Renal cortical epithelial cell (primary cell): ENCODE measurements at regions not wholly inside any gene's neighbourhood (a gene's known extent, or its start where the extent isn't known, plus 50 kb on each side); places are given as distances from the start of the nearest gene placed in this dataset.

Experiments used
- DNase-seq: peaks from one replicate; pipeline ENCODE4 v3.0.0-alpha.2; 2011; ENCODE audit warnings: low read depth

DNA sequence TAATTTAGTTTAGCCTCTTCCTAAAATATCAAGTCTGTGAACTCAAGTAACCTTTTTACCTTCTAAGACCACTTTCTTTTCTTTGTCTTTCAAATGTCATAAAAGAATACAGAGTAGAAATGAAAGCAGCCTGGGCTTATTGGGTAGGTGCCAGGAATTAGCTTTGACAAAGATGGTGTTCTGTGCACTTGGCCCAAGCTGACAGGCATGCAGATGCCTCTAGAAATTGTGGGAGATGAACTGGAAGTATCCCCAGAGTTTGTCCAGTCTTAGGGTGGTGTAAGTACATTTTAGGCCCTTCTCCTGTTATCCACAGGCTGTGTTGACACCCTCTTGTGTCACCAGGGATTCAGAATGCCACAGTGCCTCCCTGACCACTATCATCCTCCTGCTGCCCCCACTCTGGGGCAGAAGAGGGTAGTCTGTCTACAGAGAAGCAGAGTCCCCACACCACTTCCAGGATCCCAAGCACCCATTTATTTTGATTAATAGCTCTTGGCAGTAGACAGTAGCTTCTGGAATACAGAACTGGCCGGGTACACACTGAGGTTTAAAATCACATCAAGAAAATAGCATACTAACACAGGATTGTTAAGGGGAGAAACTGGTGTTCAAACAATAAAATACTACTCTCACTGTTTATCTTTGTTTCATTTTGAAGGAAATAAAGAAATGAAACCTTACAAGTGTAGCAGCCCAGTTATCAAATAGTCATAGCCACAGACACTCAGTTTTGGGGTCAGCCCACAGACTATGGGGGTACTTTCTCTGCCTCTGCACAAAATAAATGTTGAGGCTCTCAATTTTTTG lies 343.2 kb downstream of the KCNRG start:
- DNase-seq, result no peak

DNA sequence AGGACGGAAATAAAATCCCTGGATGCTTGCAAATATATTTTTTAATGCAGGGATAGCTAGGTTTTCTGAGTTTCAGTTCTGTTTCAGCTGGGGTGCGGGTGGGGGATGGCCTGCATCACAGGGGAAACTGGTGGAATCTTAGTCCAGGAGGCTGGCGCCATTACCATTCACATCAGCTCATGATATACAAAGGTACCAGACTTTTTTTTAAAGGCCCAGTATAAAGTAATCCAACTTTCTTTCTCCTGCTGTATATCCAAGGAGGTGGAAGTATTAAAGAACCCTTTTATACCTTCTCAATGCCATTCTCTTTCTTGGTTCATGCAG lies 343.8 kb downstream of the KCNRG start:
- DNase-seq, result no peak

DNA sequence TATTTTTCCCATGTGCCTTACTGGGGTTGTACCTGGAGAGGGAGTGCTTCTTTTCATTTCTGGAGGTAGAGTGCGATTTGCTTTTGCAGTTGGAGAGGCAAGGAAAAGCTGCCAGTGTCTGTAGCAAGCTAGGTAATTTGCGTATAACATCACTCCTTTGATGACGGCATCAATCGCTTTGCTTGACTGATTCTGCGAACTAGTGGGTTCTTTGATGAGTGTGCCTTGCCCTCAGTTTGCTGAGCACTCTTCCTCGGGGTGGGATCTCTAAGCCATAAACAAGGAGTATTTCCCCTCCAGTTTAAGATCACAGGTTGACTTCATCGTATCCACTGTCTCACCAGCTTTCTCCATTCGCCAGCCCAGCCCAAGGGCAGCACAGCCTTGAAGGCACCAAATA lies 344.5 kb downstream of the KCNRG start:
- DNase-seq, result no peak

DNA sequence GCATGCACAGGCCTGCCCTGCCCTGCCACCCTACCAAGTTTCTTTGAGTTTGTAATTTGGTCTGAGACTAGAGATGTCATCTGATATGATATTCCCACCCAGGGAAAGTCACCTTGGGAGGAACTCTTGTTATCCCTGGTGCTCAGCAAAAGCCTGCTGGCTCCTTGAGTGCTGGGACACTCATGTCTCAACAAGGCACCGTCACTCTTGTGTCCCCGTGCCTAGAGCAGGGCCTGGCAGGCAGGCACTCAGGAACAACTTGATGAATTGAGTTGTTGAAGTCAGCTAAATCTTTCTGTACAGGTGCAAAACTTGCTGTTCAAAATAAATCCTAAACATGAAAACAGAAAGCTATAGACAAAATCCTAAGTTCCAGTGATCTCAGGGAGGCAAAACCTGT lies 345.4 kb downstream of the KCNRG start:
- DNase-seq, result no peak

DNA sequence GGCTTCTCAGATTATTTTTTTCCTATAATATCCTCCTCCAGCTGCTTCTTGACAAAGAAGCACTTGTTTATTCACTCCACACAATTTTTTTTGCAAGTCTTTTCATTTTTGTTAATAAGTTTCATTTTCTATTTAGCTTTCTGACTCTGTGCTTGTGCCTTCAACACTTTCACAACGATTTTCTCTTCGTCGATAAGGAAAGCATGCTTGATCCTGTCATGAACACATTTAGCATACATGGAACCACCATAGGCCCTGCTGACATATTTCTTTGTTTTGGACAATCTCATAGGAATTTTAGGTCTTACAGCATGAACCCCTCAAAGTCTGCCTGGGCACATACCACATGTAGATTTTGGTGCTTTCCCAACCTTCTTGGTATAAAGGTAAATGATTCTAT lies 346.0 kb downstream of the KCNRG start:
- no peak for DNase-seq

DNA sequence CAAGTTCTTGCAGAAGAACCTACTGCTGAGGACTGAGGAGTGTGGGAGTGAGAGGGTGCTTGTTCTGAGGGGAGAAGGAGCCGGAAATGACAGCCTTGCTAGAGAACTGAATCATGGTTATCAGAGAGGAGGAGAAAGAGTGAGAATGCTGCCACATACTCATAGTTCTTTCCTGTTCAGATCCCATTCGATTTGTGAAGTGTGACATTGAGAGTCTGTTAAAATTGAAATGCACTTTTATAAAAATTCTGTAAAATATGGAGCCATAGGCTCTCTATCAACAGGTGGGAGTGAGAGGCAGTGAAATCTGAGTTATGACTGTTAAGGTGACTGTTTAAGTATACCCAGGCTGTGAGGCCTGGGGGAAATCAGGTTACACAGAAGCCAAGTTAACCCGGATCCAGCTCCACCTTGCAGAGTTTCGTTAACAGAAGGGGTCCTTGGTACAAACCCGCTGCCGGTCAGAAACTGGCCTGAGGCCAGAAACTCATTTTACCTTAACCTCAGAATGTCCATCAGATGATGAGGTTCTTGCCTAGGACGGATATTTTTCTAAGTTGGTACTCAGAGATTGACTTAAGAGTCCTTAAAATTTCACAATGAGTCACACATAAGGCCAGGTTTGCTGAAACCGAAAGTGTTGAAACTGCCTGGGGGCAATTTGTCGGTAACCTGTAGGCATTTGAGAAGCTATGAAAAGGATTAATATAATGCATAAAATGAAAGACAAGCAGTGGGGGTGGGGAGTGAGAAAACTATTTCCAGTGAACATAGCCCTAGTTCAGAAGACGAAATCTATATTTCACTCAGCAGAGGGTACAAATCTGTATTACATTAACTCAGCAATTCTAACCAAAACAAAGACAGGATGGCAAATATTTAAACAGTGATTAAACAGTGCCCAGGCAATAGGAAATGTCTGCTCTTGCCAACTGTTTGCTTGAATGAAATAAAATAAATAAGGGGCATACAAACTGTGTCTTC lies 350.5 kb downstream of the KCNRG start:
- DNase-seq, result peak; percentile 98

DNA sequence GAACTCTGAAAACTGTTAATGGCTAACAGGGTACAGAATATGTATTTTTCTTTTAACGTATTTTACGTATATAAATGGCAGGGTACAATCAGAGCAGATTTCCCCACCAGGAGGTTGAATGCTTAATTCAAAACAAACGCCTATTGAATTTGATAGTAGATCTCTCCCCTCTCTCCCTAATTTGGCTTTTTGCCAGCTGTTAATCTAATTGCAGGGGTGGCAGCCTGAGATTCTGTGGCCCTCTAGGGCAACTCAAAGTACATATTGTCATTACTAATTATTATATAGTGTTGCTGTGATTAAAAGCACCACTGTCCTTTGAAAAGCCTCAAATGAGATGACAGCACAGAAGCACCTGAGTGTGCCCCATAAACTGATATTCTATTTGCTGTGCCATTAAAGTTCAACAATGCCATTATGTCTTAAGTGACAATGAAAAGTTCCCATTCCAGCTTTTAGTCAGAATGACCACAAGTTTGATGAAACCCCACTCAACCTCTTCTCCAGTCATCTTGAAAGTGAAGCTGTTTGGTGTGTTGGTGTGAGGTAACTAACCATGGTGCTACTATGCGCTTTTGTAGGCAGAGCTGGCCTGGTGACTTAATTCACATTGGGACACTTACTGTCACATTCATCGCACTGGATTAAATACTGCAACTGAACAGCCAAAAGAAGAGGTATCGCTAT lies 351.4 kb downstream of the KCNRG start:
- DNase-seq, result no peak

DNA sequence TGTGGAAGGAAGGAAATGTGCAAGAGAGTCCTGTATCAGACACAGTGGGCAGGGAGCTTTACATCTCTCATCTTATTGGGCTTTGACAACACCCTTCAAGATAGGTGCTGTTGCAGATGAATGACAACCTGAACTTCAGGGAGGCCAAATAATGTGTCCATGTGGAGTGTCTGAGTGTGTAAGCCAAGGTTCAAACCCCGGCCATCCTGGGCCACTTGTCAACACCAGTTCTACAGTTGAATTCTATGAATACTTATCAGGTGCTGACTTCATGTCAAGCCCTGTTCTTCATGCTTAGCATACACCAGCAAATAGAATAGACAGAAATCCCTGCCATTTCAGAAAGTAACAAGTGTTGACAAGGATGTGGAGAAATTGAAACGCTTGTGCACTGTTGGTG lies 354.4 kb downstream of the KCNRG start:
- DNase-seq, result no peak

DNA sequence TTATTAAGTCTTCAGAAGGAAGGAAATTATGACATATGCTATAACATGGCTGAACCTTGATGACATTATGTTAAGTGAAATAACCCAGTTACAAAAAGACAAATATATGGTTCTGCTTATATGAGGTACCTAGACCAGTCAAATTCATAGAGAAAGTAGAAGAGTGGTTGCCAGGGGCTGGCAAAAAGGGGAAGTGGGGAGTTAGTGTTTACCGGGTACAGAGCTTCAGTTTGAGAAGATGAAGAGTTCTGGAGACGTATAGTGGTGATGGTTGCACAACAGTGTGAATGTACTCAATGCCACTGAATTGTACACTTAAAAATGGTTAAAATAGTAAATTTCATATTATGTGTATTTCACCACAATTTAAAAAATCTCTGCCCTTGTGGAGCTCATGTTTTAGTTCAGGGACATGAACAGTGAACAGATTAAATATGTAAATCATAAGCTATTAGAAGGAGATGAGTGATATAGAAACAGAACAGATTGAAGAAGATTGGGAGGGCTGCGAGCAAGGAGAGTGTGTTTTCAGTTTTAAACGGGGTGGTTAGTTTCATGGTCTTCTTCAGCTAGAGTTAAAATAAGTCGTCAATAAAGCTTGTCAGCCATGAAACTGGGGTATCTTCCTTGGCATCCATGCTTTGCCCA lies 355.2 kb downstream of the KCNRG start:
- no peak for DNase-seq

DNA sequence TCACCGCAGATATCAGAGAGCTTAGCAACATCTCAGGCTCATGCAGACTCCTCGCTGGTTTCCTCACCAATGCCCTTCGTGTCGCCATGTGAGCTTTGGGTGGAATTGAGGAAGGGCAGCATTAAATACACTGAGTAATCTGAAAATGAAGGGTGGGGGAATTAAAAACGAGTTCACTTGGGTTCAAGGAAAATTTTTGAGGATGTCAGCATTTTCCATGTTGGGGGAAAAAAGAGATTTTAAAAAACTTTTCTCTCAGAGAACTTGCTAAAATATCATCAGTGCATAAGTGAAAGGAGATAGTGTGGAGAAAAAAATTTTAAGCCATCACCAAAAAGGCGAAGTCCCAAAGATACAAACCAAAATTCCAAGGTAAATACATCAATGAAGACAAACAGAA lies 359.3 kb downstream of the KCNRG start:
- DNase-seq, result no peak

DNA sequence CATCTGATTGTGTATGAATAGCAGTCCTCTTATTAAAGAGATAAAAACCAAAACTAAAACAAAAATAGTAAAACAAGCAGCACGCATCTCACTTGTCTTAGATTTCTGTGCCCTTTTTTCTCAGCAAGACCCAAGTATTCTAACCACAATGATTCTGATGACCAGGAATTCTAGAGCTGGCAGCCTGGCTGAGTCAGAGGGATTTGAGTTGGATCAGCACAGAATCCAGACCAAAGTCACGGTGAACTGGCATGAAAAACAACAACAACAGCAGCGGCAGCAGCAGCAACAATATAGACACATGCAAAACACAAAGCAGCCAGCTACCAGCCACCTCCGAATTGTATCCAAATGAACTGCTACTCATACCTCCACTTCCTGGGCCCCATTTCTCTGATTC lies 360.5 kb downstream of the KCNRG start:
- peak; percentile 93 for DNase-seq

DNA sequence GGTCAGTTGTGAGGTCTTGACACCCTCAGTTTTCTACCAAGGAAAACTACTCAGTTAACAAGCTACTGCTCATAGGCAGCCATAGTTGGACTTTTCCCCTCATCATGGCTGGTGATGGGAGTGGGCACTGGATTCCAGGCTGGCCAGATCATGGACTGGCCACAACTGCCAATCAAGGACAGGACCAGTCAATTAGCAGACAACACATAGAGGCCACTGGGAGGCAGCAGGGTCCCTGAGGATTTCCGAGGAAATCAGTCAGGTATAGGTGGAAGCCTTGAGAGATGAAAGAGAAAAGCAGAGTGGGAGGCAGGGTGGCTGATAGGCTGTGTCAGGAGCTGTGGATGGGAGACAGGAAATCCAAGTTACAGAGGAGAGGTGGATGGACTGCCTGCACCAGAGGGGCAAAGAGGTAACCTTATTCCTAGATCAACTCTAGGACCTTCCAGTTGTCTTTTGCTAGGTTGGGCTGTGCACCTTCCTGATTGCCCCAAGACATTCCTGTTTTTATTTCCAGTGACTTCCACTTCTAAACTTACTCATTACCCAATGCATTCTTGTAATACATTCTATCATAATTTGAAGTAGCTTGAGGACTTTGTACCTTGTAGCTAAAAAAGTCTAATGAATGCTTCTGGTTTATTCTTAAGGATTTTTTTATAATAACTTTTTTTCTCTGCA lies 361.8 kb downstream of the KCNRG start:
- DNase-seq, result no peak

DNA sequence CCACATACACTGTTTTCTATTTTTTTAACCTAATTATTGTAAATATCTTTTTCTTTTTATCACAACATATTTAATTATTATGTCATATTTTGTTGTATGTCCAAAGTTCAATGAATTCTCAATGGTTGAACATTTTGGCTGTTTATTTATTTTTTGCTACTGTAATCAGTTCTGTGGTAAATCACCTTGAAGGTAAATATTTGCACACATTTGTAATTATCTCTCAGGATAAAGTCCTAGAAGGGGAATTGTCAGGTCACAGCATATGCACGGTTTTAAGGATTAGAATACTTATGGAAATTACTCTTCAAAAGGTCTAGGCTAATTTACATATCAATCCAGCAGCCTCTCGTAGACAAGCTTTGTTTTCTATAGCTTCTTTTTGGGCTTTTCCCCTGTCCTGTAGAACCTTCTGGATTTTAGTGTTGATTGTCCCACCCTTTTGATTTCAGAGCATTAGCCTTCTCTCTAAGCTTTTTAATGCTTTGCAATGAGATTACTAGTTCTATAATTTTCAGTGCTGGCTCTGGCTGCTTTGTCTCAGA lies 362.6 kb downstream of the KCNRG start:
- DNase-seq, result no peak

DNA sequence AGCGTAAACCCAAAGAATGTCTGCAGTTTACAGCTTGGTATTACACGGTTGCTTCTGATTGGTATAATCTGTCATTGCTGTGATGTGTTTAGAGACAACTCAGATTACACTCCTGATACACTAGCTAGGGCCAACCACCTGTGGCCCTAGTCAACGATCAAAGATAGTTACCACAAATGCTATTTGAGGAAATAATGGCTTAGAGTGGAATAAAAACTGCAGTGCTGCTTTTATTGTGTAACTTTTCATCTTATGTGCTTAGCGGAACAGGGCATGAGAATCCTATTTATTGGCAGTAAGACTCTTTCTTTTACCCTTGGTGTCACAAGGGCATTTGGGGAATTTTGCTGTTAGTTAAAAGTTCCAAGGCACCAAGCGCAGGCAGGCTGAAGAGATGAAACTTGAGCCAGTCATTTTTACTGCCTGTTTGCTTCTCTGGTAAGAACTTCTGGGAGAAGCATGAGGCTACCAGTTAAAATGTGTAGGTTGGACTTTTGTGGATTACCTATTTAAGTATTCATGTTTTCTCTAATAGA lies 363.3 kb downstream of the KCNRG start:
- peak; percentile 48 for DNase-seq

DNA sequence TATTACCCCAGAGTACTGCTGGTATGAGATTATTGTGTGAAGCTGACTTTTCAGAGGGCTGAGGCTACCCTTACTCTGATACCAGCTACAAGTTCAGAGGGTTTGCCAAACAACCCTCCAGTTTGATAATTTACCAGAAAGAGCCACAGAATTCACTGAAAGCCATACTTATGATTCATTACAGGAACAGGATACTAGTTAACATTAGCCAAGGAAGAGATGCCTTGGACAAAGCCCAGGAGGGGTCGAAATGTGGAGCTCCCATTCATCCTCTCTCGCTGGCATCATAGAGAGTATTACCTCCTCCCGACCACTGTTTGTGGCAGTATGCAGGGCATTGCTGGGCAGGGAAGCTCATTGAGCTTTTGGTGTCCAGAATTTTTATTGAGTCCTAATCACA lies 364.3 kb downstream of the KCNRG start:
- DNase-seq, result peak; percentile 93

DNA sequence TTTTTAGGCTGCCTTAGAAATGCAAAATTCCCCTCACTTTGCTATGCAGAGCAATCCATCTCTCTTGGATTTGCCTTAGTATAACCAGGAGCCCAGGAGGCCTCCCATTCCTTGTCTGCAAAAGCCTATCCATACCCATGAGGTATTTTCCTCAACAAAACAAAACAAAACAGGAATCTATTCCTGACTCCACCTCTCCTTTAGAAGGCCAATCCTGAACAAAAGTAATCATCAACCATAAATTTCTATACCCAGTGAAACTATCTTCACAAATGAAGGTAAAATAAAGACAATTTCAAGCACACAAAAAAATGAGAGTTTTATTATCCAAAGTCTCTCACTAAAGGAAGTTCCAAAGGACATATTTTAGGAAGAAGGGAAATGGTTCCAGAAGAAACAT lies 365.7 kb downstream of the KCNRG start:
- DNase-seq, result no peak

DNA sequence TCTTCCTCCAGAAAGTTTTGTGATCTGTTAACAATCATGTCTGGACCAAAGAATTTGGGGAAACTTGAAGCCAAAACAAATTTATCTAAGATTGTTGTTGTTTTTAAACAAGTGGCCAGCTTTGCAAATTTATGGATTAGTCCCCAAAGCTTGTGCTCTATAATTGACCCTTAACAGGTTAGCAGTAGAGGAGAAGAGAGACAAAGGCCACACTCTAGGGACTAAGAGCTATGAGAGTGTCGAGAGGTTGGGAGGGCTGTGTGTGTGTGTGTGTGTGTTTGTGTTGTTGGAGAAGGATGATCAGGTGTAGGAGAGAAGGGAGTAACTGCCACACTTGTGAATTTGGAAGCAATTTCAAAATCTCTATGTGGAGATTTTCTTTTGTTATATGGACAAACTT lies 367.3 kb downstream of the KCNRG start:
- DNase-seq, result no peak

DNA sequence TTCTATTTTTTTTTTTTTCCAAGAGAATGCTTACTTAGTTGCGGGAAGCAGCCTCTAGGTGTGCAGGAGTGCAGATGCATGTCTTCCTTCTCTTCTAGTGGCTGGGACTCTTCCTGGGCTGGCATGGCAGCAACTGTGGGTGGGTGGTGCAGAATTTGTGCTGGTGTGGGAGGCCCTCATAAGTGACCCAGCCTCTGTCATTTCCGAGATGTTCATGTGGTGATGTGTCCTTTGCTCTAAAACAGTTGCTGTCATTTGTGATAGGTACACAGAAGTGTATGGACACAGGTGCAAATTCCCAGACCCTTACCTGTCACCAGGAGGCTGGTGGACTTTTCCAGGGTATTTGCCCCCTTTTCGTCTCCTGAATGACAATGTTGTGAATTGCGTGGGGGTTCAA lies 367.7 kb downstream of the KCNRG start:
- DNase-seq, result no peak

DNA sequence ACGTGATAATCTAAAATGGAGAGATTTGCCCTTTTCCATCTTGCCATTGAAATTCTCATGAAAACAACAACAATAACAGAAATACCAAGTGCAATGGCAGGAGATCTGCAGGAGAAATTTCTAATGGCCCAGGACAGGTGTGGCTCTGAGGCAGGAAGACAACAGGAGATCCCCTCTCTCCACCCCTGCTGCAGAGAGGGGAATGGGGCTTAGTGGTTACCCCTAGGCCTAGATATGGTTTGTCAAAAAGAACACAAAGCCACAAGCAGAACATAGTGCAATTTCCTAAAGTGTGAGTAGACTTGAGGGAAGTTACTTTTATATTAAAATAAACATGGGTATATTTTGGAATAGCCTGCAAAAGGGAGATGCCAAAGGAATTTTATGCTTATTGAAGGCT lies 369.5 kb downstream of the KCNRG start:
- DNase-seq, result no peak

DNA sequence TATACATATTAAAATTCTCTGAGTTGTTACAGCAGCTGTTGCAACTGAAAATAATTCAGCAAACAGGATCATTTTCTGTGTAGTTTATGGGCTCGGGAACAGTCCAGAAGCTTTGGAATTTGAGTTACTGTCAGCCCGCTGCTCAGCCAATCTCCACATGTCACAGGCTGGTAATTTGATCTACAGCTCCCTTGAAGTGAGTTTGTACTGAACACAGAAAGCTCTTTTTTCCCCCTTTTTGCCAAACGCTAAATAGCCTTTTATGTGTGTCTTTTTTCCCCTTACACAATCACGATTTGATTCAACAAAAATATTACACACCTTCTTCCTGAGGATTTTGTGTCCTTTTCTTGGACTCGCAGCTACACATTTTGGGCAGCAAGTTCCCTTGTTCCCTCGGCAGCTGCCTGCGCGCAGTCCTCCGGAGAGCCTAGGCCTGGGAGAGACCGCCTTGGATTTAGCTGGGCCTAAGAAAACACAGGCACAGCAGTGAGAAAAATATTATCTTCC lies 371.4 kb downstream of the KCNRG start:
- DNase-seq, result peak; percentile 45
